ENCODE measurements at regions not wholly inside any gene's neighbourhood (a gene's known extent, or its start where the extent isn't known, plus 50 kb on each side); places are given as distances from the start of the nearest gene placed in this dataset.

GRCh38 chr10:124281666-124282065 lies 137.1 kb downstream of the OAT start (continued):
- TF ChIP-seq, protein P1, sequence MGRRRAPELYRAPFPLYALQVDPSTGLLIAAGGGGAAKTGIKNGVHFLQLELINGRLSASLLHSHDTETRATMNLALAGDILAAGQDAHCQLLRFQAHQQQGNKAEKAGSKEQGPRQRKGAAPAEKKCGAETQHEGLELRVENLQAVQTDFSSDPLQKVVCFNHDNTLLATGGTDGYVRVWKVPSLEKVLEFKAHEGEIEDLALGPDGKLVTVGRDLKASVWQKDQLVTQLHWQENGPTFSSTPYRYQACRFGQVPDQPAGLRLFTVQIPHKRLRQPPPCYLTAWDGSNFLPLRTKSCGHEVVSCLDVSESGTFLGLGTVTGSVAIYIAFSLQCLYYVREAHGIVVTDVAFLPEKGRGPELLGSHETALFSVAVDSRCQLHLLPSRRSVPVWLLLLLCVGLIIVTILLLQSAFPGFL (CRISPR knock-in tag; IDR thresholded peaks at IDR 0.05; ENCODE audit: borderline replicate concordance) = no peak
- no peak for TF ChIP-seq TCF7 (CRISPR knock-in tag; IDR thresholded peaks at IDR 0.05; ENCODE audit: low read depth)
- TF ChIP-seq ZBTB21 (CRISPR knock-in tag; IDR thresholded peaks at IDR 0.05; ENCODE audit: borderline replicate concordance) = no peak
- TF ChIP-seq NFATC4 (CRISPR knock-in tag; IDR thresholded peaks at IDR 0.05) = no peak
- TF ChIP-seq TEAD1 (CRISPR knock-in tag; IDR thresholded peaks at IDR 0.05) = no peak

DNA sequence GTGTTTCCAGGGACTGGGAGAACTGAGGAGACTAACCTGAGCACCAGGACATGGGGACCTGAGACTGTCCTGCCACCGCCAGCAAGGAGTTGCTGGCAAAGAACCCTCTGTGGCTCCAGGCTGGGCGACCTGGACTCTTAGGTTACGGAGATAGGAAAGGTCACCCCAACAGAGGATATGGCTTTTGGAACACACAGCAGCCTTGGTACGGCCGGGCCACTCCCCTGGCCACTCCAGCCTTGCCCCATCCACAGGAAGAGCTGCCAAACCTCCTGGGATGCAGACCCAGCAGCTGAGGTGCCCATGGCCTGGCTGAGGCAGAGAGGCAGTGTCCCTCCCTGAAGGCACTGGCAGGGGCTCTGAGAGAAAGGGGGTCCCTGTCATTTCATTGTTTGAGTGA lies 137.8 kb downstream of the OAT start:
- no peak overlapping the region for H3K4me3 Mint-ChIP-seq
- H3K27ac Mint-ChIP-seq = no peak overlapping the region
- CTCF ChIA-PET = interaction anchor here (2.5 kb wide), 1 partner anchor 286 kb away, joined by 13 read pairs; no protein-coding TSS in a partner anchor
- peaks cover 2% of the 10 kb centered on the region; the same call in 1 of the 2 replicates for H3K27me3 Mint-ChIP-seq (ENCODE audit: low read depth)
- POLR2A ChIA-PET = no interaction called here
- DNase-seq (ENCODE audit: low spot score) (no peak), ATAC-seq (no peak)
- TF ChIP-seq CREB1 (CRISPR knock-in tag; IDR thresholded peaks at IDR 0.05) (no peak), ATF1 (CRISPR knock-in tag; IDR thresholded peaks at IDR 0.05) (no peak), NFYB (CRISPR knock-in tag; conservative IDR thresholded peaks at IDR 0.05; ENCODE audit: low read depth) (no peak), ZNF121 (CRISPR knock-in tag; IDR thresholded peaks at IDR 0.05) (no peak), ZBTB21 (CRISPR knock-in tag; IDR thresholded peaks at IDR 0.05; ENCODE audit: borderline replicate concordance) (no peak), STAT6 (CRISPR knock-in tag; conservative IDR thresholded peaks at IDR 0.05; ENCODE audit: low read depth) (no peak), JAZF1 (CRISPR knock-in tag; IDR thresholded peaks at IDR 0.05) (no peak), ZNF219 (CRISPR knock-in tag; IDR thresholded peaks at IDR 0.05; ENCODE audit: borderline replicate concordance) (no peak), GTF2I (CRISPR knock-in tag; conservative IDR thresholded peaks at IDR 0.05) (no peak), ZNF317 (CRISPR knock-in tag; IDR thresholded peaks at IDR 0.05; ENCODE audit: borderline replicate concordance, low read depth) (no peak), EMX1 (CRISPR knock-in tag; IDR thresholded peaks at IDR 0.05) (no peak), NFE2L1 (CRISPR knock-in tag; IDR thresholded peaks at IDR 0.05) (no peak), TEAD1 (CRISPR knock-in tag; IDR thresholded peaks at IDR 0.05) (no peak)
- TF ChIP-seq, protein P2, sequence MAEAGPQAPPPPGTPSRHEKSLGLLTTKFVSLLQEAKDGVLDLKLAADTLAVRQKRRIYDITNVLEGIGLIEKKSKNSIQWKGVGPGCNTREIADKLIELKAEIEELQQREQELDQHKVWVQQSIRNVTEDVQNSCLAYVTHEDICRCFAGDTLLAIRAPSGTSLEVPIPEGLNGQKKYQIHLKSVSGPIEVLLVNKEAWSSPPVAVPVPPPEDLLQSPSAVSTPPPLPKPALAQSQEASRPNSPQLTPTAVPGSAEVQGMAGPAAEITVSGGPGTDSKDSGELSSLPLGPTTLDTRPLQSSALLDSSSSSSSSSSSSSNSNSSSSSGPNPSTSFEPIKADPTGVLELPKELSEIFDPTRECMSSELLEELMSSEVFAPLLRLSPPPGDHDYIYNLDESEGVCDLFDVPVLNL (CRISPR knock-in tag; IDR thresholded peaks at IDR 0.05; ENCODE audit: borderline replicate concordance, low read depth) = no peak
- TF ChIP-seq, protein P1 (CRISPR knock-in tag; IDR thresholded peaks at IDR 0.05; ENCODE audit: borderline replicate concordance) = no peak
- H3K4me1 Mint-ChIP-seq = no peaks in the 10 kb centered on the region
- peaks cover 25% of the 10 kb centered on the region for H3K9me3 Mint-ChIP-seq
- no peaks in the 10 kb centered on the region for H3K36me3 Mint-ChIP-seq

DNA sequence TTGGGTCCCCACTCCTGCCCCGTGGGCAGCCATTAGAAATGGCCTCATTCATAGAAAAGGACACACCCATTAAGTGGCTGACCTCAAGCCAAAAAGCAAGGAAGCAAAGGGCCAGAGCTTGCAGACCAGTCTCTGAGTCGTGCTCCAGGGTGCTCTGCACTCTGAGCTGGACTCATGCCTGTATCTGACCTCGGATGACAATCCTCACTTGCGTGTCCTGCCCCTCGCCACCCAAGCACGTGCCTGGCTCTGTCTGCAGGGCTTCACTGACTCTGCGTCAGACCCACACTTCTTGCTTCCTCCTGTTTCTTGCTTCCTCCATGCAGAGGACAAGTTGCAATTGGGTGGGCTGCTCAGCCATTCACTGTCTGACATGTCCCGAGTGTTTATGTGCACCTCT lies 138.8 kb downstream of the OAT start:
- H3K36me3 Mint-ChIP-seq = no peaks in the 10 kb centered on the region
- H3K27me3 Mint-ChIP-seq (ENCODE audit: low read depth) = peaks cover 2% of the 10 kb centered on the region; the same call in 1 of the 2 replicates
- peaks cover 28% of the 10 kb centered on the region for H3K9me3 Mint-ChIP-seq
- no peak overlapping the region for H3K27ac Mint-ChIP-seq
- no peak for ATAC-seq
- ChIA-PET CTCF (interaction anchor here (1.0 to 2.5 kb wide), 2 partner anchors 30 to 285 kb away, joined by 3 to 13 read pairs; no protein-coding TSS in a partner anchor), POLR2A (no interaction called here)
- no peaks in the 10 kb centered on the region for H3K4me1 Mint-ChIP-seq
- TF ChIP-seq, protein P3, sequence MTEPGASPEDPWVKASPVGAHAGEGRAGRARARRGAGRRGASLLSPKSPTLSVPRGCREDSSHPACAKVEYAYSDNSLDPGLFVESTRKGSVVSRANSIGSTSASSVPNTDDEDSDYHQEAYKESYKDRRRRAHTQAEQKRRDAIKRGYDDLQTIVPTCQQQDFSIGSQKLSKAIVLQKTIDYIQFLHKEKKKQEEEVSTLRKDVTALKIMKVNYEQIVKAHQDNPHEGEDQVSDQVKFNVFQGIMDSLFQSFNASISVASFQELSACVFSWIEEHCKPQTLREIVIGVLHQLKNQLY (CRISPR knock-in tag; IDR thresholded peaks at IDR 0.05) = no peak
- TF ChIP-seq ZNF138 (CRISPR knock-in tag; conservative IDR thresholded peaks at IDR 0.05) (no peak), ETV6 (CRISPR knock-in tag; IDR thresholded peaks at IDR 0.05) (no peak)
- H3K4me3 Mint-ChIP-seq = no peak overlapping the region
- DNase-seq (ENCODE audit: low spot score) = no peak

Measured in WTC11 (cell line).